Muscle layer of colon (tissue), 2 donors: ENCODE measurements at regions not wholly inside any gene's neighbourhood (a gene's known extent, or its start where the extent isn't known, plus 50 kb on each side); places are given as distances from the start of the nearest gene placed in this dataset.
"Not testable (repeated sequence)": the region's sequence is repeated elsewhere in the genome, so short reads cannot be mapped to it uniquely, and the experiment has no call there.

ENCODE experiments used
- H3K27ac ChIP-seq: one replicate; pipeline ENCODE4 v1.7.0; 2013; ENCODE audit warnings: low read depth, mild to moderate bottlenecking, low read length, moderate library complexity
- H3K27me3 ChIP-seq, 2 donors: one replicate each; pipeline ENCODE4 v1.7.0; 2013; ENCODE audit warnings: low read length in 2 of 2, mild to moderate bottlenecking in 2 of 2; ENCODE audit not compliant: insufficient read depth in 2 of 2, control insufficient read depth in 1 of 2
- H3K36me3 ChIP-seq: one replicate; pipeline ENCODE4 v1.7.0; 2013; ENCODE audit warnings: mild to moderate bottlenecking, low read length; ENCODE audit not compliant: insufficient read depth
- H3K4me1 ChIP-seq: one replicate; pipeline ENCODE4 v1.7.0; 2013; ENCODE audit warnings: mild to moderate bottlenecking, low read length; ENCODE audit not compliant: insufficient read depth
- H3K4me3 ChIP-seq, 2 donors: one replicate each; pipeline ENCODE4 v1.7.0; 2013; ENCODE audit warnings: low read length in 2 of 2, low read depth in 1 of 2, mild to moderate bottlenecking in 1 of 2, moderate library complexity in 1 of 2
- H3K9ac ChIP-seq: one replicate; pipeline ENCODE4 v1.7.0; 2013; ENCODE audit warnings: low read length
- H3K9me3 ChIP-seq: one replicate; pipeline ENCODE4 v1.7.0; 2013; ENCODE audit warnings: mild to moderate bottlenecking, low read length
- donor health status: abdominal sarcoma.
- donor health status: Adenocarcinoma of cecum.

DNA sequence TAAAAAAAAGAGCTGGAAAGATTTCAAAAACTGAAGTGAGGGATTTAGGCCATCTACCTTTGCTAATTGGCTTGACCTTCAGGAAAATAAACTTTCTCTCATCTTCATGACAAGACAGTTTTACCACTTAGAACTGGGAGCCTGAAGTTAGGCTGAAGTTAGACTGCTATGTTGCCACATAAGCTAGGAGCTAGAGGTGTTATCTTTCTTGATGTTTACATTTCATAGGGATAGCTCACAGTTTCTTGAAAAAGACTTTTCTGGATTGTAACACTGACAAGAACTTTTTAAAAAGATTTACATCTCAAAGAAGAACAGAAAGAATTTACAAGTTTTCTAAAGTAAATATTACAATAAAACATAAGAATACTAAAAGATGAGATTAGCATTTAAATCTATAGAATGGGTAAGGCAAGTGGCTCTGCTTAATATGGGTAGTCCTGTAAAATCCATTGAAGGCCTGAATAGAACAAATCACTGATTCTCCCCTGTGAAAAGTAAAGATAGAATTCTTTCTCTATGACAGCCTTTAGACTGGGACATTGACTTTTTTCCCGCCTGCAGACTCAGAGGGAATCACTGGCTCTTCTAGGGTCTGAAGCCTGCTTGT lies 1665.4 kb upstream of the CDH9 start:
- Histone ChIP-seq H3K27ac (no peak overlapping the region), H3K9ac (no peak overlapping the region), H3K9me3 (no peaks in the 10 kb centered on the region), H3K36me3 (no peaks in the 10 kb centered on the region), H3K4me3 (no peak overlapping the region), H3K27me3 (no peaks in the 10 kb centered on the region), H3K4me1 (peaks cover 9% of the 10 kb centered on the region)

GRCh38 chr5:28691526-28691925 lies 1653.1 kb upstream of the CDH9 start:
- Histone ChIP-seq H3K36me3 (no peaks in the 10 kb centered on the region), H3K4me3 (no peak overlapping the region), H3K9me3 (no peaks in the 10 kb centered on the region), H3K4me1 (no peaks in the 10 kb centered on the region), H3K9ac (no peak overlapping the region), H3K27ac (no peak overlapping the region), H3K27me3 (no peaks in the 10 kb centered on the region)

GRCh38 chr5:28685794-28686193 lies 1647.4 kb upstream of the CDH9 start:
- no peaks in the 10 kb centered on the region for H3K36me3 ChIP-seq
- H3K9ac ChIP-seq, result no peak overlapping the region
- no peak overlapping the region for H3K4me3 ChIP-seq
- no peaks in the 10 kb centered on the region for H3K4me1 ChIP-seq
- no peaks in the 10 kb centered on the region for H3K9me3 ChIP-seq
- H3K27ac ChIP-seq, result no peak overlapping the region
- H3K27me3 ChIP-seq, result no peaks in the 10 kb centered on the region

DNA sequence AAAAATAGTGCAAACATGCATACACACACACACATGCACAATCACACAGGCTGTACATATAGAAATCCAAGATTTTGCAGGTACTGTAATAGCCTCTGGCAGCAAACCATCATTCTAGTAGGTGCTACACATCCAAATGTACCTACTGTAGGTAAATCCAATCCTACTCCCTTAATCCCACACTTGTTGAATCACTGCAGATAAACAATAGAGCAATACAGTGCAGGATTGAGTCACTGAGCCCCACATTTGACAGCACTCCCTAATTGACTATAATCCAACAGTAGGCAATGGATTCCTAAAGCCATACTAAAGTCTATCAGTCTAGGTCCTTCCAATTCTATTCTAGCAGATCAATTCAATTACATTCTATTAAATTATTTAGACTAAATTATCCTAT lies 1640.5 kb upstream of the CDH9 start:
- no peaks in the 10 kb centered on the region for H3K9me3 ChIP-seq
- no peaks in the 10 kb centered on the region for H3K4me1 ChIP-seq
- H3K9ac ChIP-seq, result no peak overlapping the region
- no peaks in the 10 kb centered on the region for H3K27me3 ChIP-seq
- H3K36me3 ChIP-seq, result no peaks in the 10 kb centered on the region
- H3K27ac ChIP-seq, result no peak overlapping the region
- no peak overlapping the region for H3K4me3 ChIP-seq

DNA sequence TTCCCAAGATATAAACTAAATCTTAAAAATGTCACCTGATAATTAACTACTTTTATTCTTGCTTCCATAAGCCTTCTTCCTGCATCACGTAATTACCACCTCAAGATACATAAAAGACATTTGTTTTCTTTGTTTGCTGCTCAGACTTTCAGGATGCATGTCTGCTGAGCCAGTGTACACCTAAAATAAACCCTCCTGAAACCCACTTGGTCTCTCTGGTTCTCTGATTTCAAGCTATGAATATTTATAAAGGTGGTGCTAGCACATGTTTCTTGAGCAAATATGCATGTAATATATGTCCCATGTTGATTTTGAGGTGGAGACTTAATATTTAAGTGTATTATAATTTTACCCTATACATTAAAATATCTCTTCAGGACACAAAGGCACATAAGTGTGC lies 1627.7 kb upstream of the CDH9 start:
- Histone ChIP-seq H3K4me1 (no peaks in the 10 kb centered on the region), H3K9me3 (no peaks in the 10 kb centered on the region), H3K9ac (no peak overlapping the region), H3K36me3 (no peaks in the 10 kb centered on the region), H3K27ac (no peak overlapping the region), H3K4me3 (no peak overlapping the region), H3K27me3 (no peaks in the 10 kb centered on the region)

DNA sequence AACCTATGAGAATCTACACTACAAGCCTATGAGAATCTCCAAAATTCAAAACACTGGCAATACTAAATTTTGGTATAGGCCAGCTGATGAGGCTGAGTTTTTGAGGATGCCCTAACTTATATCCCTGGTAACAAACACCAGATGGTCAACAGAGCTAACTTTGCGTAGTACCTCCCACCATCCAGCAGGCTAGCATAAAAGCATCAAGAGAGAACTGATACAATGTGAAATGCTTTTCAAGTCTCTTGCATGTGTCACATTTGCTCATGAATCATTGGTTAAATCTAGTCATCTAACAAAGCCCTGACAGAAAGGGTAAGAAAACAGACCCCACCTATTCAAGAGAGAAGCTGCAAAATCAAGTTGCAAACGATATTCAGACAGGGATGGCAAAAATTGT lies 1609.7 kb upstream of the CDH9 start:
- Histone ChIP-seq H3K27me3 (no peaks in the 10 kb centered on the region), H3K9me3 (no peaks in the 10 kb centered on the region), H3K27ac (no peak overlapping the region), H3K36me3 (no peaks in the 10 kb centered on the region), H3K4me1 (no peaks in the 10 kb centered on the region), H3K4me3 (no peak overlapping the region), H3K9ac (no peak overlapping the region)

DNA sequence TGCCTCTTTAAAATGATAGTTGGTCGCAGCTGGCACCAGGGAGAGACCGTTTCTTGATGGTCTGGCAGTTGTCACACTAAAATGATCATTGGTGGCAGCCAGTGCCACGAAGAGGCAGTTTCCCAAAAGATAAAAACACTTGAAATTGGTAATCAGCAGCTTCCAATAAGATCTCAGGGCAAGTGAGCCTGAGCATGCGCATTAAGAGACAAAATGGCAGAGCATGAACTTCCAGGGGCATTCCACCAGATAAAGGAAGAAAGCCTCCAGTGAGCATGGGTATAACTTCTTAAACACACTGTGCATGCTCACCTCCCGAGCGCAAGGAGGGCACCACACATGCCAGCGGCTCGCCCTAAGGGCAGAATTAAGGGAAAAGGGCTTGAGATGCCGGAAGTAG lies 1594.2 kb upstream of the CDH9 start:
- H3K4me3 ChIP-seq, result no peak overlapping the region

DNA sequence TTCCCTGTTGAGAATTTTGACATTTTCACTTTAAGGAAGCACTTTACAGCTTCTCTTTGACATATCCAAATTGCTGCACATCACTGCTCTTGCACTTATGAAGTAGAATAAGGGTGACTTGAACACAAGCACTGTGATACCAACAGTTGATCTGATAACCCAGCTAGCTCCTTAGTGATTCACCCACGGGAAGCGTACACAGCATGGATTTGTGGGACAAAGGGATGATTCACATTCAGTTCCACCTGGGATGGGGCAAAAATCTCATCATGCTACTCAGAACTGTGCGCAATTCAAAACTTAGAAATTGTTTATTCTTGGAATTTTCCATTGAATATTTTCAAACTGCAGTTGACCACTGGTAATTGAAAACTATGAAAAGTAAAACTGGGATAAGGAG lies 1565.5 kb upstream of the CDH9 start:
- Histone ChIP-seq H3K9me3 (no peaks in the 10 kb centered on the region), H3K27ac (no peak overlapping the region), H3K4me3 (no peak overlapping the region), H3K4me1 (no peaks in the 10 kb centered on the region), H3K27me3 (no peaks in the 10 kb centered on the region), H3K9ac (no peak overlapping the region), H3K36me3 (no peaks in the 10 kb centered on the region)

More for the DNA sequence above, 1594.2 kb upstream of the CDH9 start:
- Histone ChIP-seq H3K27ac (no peak overlapping the region), H3K27me3 (no peaks in the 10 kb centered on the region), H3K9ac (no peak overlapping the region), H3K9me3 (no peaks in the 10 kb centered on the region), H3K4me1 (no peaks in the 10 kb centered on the region), H3K36me3 (no peaks in the 10 kb centered on the region)

- Histone ChIP-seq H3K36me3 (no peaks in the 10 kb centered on the region), H3K9me3 (no peaks in the 10 kb centered on the region), H3K27me3 (no peaks in the 10 kb centered on the region), H3K9ac (no peak overlapping the region), H3K4me3 (no peak overlapping the region), H3K27ac (no peak overlapping the region), H3K4me1 (no peaks in the 10 kb centered on the region)
Measured at GRCh38 chr5:28602429-28602828, 1564.0 kb upstream of the CDH9 start.

- not testable (repeated sequence) for H3K27ac ChIP-seq, H3K36me3 ChIP-seq, H3K9me3 ChIP-seq, H3K4me1 ChIP-seq, H3K27me3 ChIP-seq, H3K4me3 ChIP-seq, H3K9ac ChIP-seq
Measured at GRCh38 chr5:28596707-28597106, 1558.3 kb upstream of the CDH9 start.

DNA sequence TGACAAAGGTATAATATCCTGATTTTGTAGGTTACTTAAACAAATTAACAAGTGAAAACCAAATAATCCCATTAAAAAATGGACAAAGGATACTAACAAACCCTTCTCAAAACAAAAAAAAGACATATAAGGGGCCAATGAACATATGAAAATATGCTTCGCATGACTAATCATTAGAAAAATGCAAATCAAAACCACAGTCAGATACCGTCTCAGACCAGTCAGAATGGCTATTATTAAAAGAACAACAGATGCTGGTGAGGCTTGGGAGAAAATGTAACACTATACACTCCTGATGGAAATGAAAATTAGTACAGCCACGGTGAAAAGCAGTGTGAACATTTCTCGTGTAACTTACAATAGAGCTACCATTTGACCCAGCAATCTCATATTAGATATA lies 1542.2 kb upstream of the CDH9 start:
- no peak overlapping the region for H3K9ac ChIP-seq

DNA sequence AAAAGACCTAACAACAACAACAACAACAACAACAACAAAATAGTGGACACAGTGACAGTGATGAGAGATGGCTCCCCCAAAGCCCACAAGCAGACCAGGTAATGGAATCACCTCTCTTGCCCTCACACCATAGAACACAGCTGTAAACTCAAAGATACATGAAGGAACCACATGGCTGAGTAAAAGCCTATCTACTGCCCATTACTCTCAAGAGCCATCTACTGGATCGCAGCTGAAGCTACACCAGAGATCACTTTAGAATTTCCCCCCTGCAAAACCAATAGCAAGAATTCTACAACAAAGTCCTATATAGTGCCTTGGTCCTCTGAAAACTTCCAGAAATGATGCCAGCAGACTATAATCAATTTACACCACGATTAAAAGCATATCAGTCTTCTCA lies 1537.6 kb upstream of the CDH9 start:
- H3K9me3 ChIP-seq, result no peaks in the 10 kb centered on the region
- H3K27me3 ChIP-seq, result no peaks in the 10 kb centered on the region
- no peaks in the 10 kb centered on the region for H3K4me1 ChIP-seq
- no peak overlapping the region for H3K9ac ChIP-seq
- no peak overlapping the region for H3K27ac ChIP-seq
- H3K4me3 ChIP-seq, result no peak overlapping the region
- no peaks in the 10 kb centered on the region for H3K36me3 ChIP-seq

More for the DNA sequence above, 1542.2 kb upstream of the CDH9 start:
- Histone ChIP-seq H3K36me3 (no peaks in the 10 kb centered on the region), H3K27ac (no peak overlapping the region), H3K9me3 (no peaks in the 10 kb centered on the region), H3K4me3 (no peak overlapping the region), H3K4me1 (no peaks in the 10 kb centered on the region), H3K27me3 (no peaks in the 10 kb centered on the region)
